Upper lobe of right lung (tissue), 1 donor: ENCODE measurements at regions not wholly inside any gene's neighbourhood (a gene's known extent, or its start where the extent isn't known, plus 50 kb on each side); places are given as distances from the start of the nearest gene placed in this dataset.

Source experiments
- ATAC-seq: fragments of 200-7000 bp; cut with Tn5 transposase; one replicate; pipeline ENCODE4 v1.9.1; 2020; ENCODE audit warnings: mild to moderate bottlenecking, moderate library complexity
- DNase-seq: peaks from one replicate; pipeline ENCODE4 v3.0.0-alpha.2; 2020
- H3K27ac ChIP-seq: fragments of 200-600 bp; one replicate; pipeline ENCODE4 v1.8.0; 2022
- H3K27me3 ChIP-seq: fragments of 200-600 bp; one replicate; pipeline ENCODE4 v1.8.0; 2022; ENCODE audit warnings: mild to moderate bottlenecking
- H3K36me3 ChIP-seq: fragments of 200-600 bp; one replicate; pipeline ENCODE4 v1.8.0; 2022
- H3K4me1 ChIP-seq: fragments of 200-600 bp; one replicate; pipeline ENCODE4 v1.8.0; 2022
- H3K4me3 ChIP-seq: fragments of 200-600 bp; one replicate; pipeline ENCODE4 v1.8.0; 2022; ENCODE audit warnings: mild to moderate bottlenecking
- H3K9me3 ChIP-seq: fragments of 200-600 bp; one replicate; pipeline ENCODE4 v1.8.0; 2022
- CTCF ChIP-seq: fragments of 200-600 bp; IDR thresholded peaks from one replicate; pipeline ENCODE4 v1.8.0; 2022; ENCODE audit warnings: antibody characterized with exemption
- intact Hi-C: fragments of 100-400 bp; cut with DNase I; formaldehyde crosslinking; loops from one replicate; pipeline ENCODE4 v1.11.0; 2022
- donor health status: DM: no; HTN: yes; CAD: no; lungs with severe emphysema.

- Histone ChIP-seq H3K36me3 (no peaks in the 10 kb centered on the region), H3K27me3 (no peaks in the 10 kb centered on the region), H3K4me1 (no peaks in the 10 kb centered on the region), H3K27ac (no peak overlapping the region), H3K4me3 (no peak overlapping the region), H3K9me3 (no peaks in the 10 kb centered on the region)
- no peak for ATAC-seq
- no peak for DNase-seq
- intact Hi-C loops = no loop called here
- TF ChIP-seq CTCF = no peak
Measured at GRCh38 chr6:150466196-150466595, 97.4 kb downstream of the IYD start.

- H3K4me3 ChIP-seq = no peak overlapping the region
- H3K27ac ChIP-seq = no peak overlapping the region
- H3K9me3 ChIP-seq = no peaks in the 10 kb centered on the region
- intact Hi-C loops = no loop called here
- ATAC-seq = no peak
- H3K36me3 ChIP-seq = no peaks in the 10 kb centered on the region
- TF ChIP-seq CTCF = no peak
- no peaks in the 10 kb centered on the region for H3K27me3 ChIP-seq
- no peaks in the 10 kb centered on the region for H3K4me1 ChIP-seq
- no peak for DNase-seq
Measured at GRCh38 chr6:150470131-150470530, 101.3 kb downstream of the IYD start.

GRCh38 chr6:150470960-150471665, 102.3 kb downstream of the IYD start:
- no peaks in the 10 kb centered on the region for H3K36me3 ChIP-seq
- TF ChIP-seq CTCF = no peak
- H3K27ac ChIP-seq = no peak overlapping the region
- H3K4me3 ChIP-seq = no peak overlapping the region
- no peaks in the 10 kb centered on the region for H3K9me3 ChIP-seq
- ATAC-seq (no peak), DNase-seq (no peak)
- intact Hi-C loops = no loop called here
- H3K4me1 ChIP-seq = no peaks in the 10 kb centered on the region
- H3K27me3 ChIP-seq = no peaks in the 10 kb centered on the region

GRCh38 chr6:150478656-150479545, 110.1 kb downstream of the IYD start:
- intact Hi-C loops = no loop called here
- Histone ChIP-seq H3K27me3 (no peaks in the 10 kb centered on the region), H3K4me3 (no peak overlapping the region), H3K4me1 (no peaks in the 10 kb centered on the region), H3K27ac (no peak overlapping the region), H3K36me3 (no peaks in the 10 kb centered on the region), H3K9me3 (no peaks in the 10 kb centered on the region)
- ATAC-seq = no peak
- no peak for DNase-seq
- TF ChIP-seq CTCF = no peak

GRCh38 chr6:150482883-150483409, 114.1 kb downstream of the IYD start:
- no peak overlapping the region for H3K4me3 ChIP-seq
- H3K27ac ChIP-seq = no peak overlapping the region
- intact Hi-C loops = no loop called here
- no peaks in the 10 kb centered on the region for H3K9me3 ChIP-seq
- no peak for DNase-seq
- no peak for ATAC-seq
- no peaks in the 10 kb centered on the region for H3K36me3 ChIP-seq
- no peak for TF ChIP-seq CTCF
- no peaks in the 10 kb centered on the region for H3K4me1 ChIP-seq
- H3K27me3 ChIP-seq = no peaks in the 10 kb centered on the region
